ENCODE measurements at regions not wholly inside any gene's neighbourhood (a gene's known extent, or its start where the extent isn't known, plus 50 kb on each side); places are given as distances from the start of the nearest gene placed in this dataset.

DNA sequence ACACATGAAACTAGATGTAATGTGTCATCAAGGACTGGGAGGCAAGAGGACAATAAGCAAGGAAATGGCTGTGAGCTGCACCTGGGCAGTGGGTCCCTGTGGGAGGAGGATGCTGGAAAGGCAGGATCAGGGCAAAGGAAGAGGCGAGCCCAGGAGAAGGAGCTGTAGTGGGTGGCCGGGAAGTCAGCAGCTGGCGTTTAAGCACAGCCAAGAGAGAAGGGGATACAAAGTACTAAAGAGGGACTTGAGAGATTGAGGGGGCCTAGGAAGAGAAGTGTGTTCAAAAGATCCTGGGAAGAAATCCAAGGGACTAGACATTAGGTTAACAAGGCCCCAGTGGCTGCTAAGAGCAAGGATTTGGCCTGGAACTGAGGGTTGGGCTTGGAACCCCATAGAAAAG, 188.5 kb upstream of the SLC24A5 start:
- TF ChIP-seq EZH2 (optimal IDR thresholded peaks at IDR 0.05; ENCODE audit: low read depth, low read length) = no peak
- TF ChIP-seq, protein P1, sequence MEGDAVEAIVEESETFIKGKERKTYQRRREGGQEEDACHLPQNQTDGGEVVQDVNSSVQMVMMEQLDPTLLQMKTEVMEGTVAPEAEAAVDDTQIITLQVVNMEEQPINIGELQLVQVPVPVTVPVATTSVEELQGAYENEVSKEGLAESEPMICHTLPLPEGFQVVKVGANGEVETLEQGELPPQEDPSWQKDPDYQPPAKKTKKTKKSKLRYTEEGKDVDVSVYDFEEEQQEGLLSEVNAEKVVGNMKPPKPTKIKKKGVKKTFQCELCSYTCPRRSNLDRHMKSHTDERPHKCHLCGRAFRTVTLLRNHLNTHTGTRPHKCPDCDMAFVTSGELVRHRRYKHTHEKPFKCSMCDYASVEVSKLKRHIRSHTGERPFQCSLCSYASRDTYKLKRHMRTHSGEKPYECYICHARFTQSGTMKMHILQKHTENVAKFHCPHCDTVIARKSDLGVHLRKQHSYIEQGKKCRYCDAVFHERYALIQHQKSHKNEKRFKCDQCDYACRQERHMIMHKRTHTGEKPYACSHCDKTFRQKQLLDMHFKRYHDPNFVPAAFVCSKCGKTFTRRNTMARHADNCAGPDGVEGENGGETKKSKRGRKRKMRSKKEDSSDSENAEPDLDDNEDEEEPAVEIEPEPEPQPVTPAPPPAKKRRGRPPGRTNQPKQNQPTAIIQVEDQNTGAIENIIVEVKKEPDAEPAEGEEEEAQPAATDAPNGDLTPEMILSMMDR (IDR thresholded peaks at IDR 0.05; ENCODE audit: low read length) = no peak
